Left ventricle myocardium inferior (tissue), 1 donor: ENCODE measurements at regions not wholly inside any gene's neighbourhood (a gene's known extent, or its start where the extent isn't known, plus 50 kb on each side); places are given as distances from the start of the nearest gene placed in this dataset.

Experiments used
- DNase-seq: peaks from one replicate; pipeline ENCODE4 v3.0.0-alpha.2; 2020
- H3K27ac ChIP-seq: fragments of 200-600 bp; replicated peaks from 2 replicates; pipeline ENCODE4 v1.8.0; 2021
- H3K27me3 ChIP-seq: fragments of 200-600 bp; 2 replicates; pipeline ENCODE4 v1.8.0; 2021; ENCODE audit warnings: low read depth
- H3K36me3 ChIP-seq: fragments of 200-600 bp; 2 replicates; pipeline ENCODE4 v1.8.0; 2021
- H3K4me1 ChIP-seq: fragments of 200-600 bp; 2 replicates; pipeline ENCODE4 v1.8.0; 2021
- H3K4me3 ChIP-seq: fragments of 200-600 bp; 2 replicates; pipeline ENCODE4 v1.8.0; 2021; ENCODE audit warnings: mild to moderate bottlenecking, moderate library complexity
- H3K9me3 ChIP-seq: fragments of 200-600 bp; replicated peaks from 2 replicates; pipeline ENCODE4 v1.8.0; 2021
- intact Hi-C: fragments of 100-400 bp; cut with micrococcal nuclease; formaldehyde crosslinking; loops from one replicate; pipeline ENCODE4 v1.11.0; 2022
- TF ChIP-seq, protein P1 (sequence below): fragments of 200-600 bp; IDR thresholded peaks from 2 replicates; pipeline ENCODE4 v1.8.0; 2021; ENCODE audit warnings: antibody characterized with exemption, mild to moderate bottlenecking, borderline replicate concordance
- donor health status: DM: no; HTN: yes; CAD: no; lungs with severe emphysema.

GRCh38 chr3:59213860-59214259, 164.0 kb upstream of the CFAP20DC start:
- H3K9me3 ChIP-seq: no peaks in the 10 kb centered on the region

GRCh38 chr3:59212128-59212779, 162.4 kb upstream of the CFAP20DC start:
- Histone ChIP-seq H3K27ac (no peak overlapping the region), H3K36me3 (no peaks in the 10 kb centered on the region), H3K27me3 (peaks cover 15% of the 10 kb centered on the region), H3K4me1 (no peaks in the 10 kb centered on the region), H3K9me3 (no peaks in the 10 kb centered on the region), H3K4me3 (no peak overlapping the region)
- no peak for DNase-seq
- intact Hi-C loops: loop anchor here (10.0 kb wide), 1 partner anchor 653 kb away; no protein-coding TSS in a partner anchor
- TF ChIP-seq, protein P1, sequence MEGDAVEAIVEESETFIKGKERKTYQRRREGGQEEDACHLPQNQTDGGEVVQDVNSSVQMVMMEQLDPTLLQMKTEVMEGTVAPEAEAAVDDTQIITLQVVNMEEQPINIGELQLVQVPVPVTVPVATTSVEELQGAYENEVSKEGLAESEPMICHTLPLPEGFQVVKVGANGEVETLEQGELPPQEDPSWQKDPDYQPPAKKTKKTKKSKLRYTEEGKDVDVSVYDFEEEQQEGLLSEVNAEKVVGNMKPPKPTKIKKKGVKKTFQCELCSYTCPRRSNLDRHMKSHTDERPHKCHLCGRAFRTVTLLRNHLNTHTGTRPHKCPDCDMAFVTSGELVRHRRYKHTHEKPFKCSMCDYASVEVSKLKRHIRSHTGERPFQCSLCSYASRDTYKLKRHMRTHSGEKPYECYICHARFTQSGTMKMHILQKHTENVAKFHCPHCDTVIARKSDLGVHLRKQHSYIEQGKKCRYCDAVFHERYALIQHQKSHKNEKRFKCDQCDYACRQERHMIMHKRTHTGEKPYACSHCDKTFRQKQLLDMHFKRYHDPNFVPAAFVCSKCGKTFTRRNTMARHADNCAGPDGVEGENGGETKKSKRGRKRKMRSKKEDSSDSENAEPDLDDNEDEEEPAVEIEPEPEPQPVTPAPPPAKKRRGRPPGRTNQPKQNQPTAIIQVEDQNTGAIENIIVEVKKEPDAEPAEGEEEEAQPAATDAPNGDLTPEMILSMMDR: peak; percentile 78

More at GRCh38 chr3:59213860-59214259, 164.0 kb upstream of the CFAP20DC start:
- H3K4me3 ChIP-seq: no peak overlapping the region
- H3K4me1 ChIP-seq: no peaks in the 10 kb centered on the region
- H3K36me3 ChIP-seq: no peaks in the 10 kb centered on the region
- TF ChIP-seq, protein P1: no peak
- no peak for DNase-seq
- H3K27ac ChIP-seq: no peak overlapping the region
- intact Hi-C loops: loop anchor here (10.0 kb wide), 1 partner anchor 651 kb away; no protein-coding TSS in a partner anchor
- peaks cover under 1% of the 10 kb centered on the region for H3K27me3 ChIP-seq

DNA sequence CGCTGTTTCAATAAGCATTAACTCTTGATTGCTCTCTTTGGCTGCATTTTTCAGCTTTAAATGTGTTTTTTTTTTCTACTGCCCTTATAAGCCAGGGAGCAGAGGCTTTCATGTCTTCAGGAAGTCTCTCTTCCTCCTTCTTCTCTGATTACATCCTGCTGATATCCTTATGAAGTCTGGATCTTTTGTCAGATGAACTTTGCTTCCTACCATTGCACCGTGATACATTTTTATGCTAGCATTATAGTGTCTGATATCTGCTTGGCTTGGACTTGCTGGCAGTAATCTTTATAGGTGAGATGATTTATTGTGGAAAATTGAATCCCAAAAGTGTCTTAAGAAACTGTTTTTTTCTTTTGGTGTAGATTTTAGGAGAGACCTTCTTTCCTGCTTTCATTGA, 160.4 kb upstream of the CFAP20DC start:
- TF ChIP-seq, protein P1: no peak
- peaks cover 21% of the 10 kb centered on the region for H3K27me3 ChIP-seq
- H3K27ac ChIP-seq: no peak overlapping the region
- no peaks in the 10 kb centered on the region for H3K4me1 ChIP-seq
- H3K36me3 ChIP-seq: no peaks in the 10 kb centered on the region
- no peaks in the 10 kb centered on the region for H3K9me3 ChIP-seq
- intact Hi-C loops: loop anchor here (10.0 kb wide), 1 partner anchor 655 kb away; no protein-coding TSS in a partner anchor
- no peak for DNase-seq
- no peak overlapping the region for H3K4me3 ChIP-seq

DNA sequence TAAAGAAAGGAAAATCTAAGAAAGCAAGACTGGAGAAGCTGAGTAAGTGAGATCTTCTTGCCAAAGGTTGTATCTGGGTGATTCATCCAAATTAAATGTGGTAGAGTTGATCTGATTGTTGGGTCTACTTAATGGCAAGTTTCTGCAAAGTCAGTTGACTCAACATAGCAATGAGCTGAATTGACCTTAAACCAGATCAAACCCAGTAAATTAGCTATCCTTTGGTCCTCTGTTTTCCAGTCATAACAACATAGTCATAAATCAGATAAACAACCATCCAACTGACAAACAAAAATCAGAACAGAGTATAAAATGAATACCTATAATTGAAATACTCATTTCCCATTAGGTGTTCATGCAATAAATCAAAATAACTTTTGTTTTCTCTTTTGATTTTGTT, 142.6 kb upstream of the CFAP20DC start:
- no peak for DNase-seq
- Histone ChIP-seq H3K27me3 (no peaks in the 10 kb centered on the region), H3K4me3 (no peak overlapping the region), H3K9me3 (no peaks in the 10 kb centered on the region), H3K27ac (no peak overlapping the region), H3K36me3 (no peaks in the 10 kb centered on the region), H3K4me1 (no peaks in the 10 kb centered on the region)
- intact Hi-C loops: no loop called here
- TF ChIP-seq, protein P1: no peak

DNA sequence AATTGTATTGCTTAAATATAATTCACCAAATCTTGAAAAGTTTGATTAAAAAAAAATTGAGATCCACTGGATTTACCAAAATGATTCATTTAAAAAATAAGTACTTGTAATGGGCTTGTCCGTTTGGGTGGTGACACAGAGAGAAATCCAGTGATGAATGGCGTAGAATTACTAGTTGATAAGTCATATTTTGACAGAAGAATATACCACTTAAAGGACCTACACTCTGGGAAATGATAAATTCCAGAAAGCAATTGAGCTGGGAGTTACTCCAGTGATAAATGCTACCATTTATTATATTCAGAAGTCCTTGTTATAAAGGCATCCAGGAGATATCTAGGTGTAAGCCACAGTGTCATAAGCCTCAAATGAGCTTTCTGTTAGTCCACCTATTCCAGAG, 141.8 kb upstream of the CFAP20DC start:
- Histone ChIP-seq H3K9me3 (no peaks in the 10 kb centered on the region), H3K36me3 (no peaks in the 10 kb centered on the region)

More for the DNA sequence above, 141.8 kb upstream of the CFAP20DC start:
- intact Hi-C loops: no loop called here
- DNase-seq: no peak
- no peak overlapping the region for H3K27ac ChIP-seq
- H3K4me1 ChIP-seq: no peaks in the 10 kb centered on the region
- TF ChIP-seq, protein P1: no peak
- no peaks in the 10 kb centered on the region for H3K27me3 ChIP-seq
- no peak overlapping the region for H3K4me3 ChIP-seq
